ENCODE measurements at regions not wholly inside any gene's neighbourhood (a gene's known extent, or its start where the extent isn't known, plus 50 kb on each side); places are given as distances from the start of the nearest gene placed in this dataset.
"Not testable (repeated sequence)": the region's sequence is repeated elsewhere in the genome, so short reads cannot be mapped to it uniquely, and the experiment has no call there.

DNA sequence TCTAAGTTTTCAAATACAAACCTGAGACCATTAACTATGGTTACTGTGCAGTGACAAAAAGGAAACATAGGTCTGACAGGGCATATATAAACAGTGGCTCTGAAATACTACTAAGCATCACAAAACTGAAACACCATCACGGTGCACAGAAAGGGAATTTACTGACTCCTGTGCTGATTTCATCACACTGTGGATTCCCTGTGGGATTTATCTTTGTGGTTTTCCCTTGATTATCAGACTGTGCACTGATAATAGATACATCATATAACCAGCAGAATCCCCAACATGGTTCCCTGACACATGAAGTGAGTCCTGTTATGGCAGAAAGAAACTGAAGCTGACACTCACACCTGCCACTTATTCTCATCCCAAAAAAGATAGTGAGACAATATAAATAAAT lies 676.3 kb upstream of the KCND2 start:
- no peak for DNase-seq

DNA sequence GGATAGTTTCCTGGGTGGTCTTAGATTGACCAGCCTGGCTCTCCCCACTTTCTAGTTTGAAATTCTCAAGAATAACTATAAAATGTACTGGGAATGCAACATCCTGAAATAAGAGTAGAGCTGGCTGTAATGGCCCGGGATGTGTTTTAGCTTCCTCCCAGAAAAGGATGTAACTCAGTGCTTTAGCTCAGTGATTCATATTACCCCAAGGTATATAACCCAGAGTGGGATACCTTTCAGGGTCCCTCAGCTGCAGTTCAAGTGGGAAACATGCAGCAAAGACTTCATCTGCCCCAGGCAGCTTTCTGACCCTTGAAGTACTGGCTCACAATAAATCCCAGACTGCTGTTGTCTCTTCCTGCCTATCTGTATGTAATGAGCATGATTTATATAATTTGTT lies 666.7 kb upstream of the KCND2 start:
- DNase-seq = no peak

- no peak for DNase-seq
These were observed 652.2 kb upstream of the KCND2 start for GRCh38 chr7:119620769-119621168.

GRCh38 chr7:119623427-119623826 lies 649.5 kb upstream of the KCND2 start:
- no peak for DNase-seq

DNA sequence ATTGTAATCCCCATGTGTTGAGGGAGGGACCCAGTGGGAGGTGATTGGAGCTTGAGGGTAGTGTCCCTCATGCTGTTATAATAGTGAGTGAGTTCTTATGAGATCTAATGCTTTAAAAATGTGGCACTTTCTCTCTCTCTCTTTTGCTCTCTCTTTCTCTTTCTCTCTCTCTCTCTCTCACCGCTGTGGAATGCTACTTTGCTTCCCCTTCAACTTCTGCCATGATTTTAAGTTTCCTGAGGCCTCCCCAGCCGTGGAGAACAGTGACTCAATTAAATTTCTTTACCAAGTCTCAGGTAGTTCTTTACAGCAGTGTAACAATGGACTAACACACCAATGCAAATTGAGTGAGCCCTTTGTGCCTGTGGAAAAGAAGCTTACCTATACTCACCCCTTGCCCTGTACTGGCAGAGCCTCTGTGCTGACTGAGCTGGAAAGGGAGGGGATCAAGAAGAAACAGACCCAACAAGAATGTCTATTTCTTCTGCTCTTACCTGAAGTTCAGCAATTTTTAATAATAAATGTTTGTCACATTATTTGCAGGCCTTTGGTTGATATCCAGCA lies 642.5 kb upstream of the KCND2 start:
- no peak for DNase-seq

- not testable (repeated sequence) for DNase-seq
These were observed 639.2 kb upstream of the KCND2 start for GRCh38 chr7:119633812-119634211.

DNA sequence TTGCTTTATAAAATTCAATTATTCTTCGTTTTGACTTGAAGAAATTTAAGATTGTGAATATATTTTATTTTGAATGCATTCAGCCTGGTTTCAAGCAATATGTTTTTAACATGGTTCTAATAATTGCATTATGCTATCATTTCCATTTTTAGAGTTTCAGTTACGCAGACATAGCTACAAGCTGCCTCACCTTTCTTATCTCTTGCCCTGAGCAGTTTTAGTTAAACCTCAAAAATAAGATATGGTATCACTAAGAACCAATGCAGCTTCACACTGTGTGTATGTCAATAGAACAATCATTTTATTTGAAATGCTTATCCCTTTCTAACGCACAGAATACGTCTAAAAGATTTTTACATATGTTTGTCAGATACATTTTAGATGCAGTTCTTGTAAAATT lies 632.6 kb upstream of the KCND2 start:
- no peak for DNase-seq

DNA sequence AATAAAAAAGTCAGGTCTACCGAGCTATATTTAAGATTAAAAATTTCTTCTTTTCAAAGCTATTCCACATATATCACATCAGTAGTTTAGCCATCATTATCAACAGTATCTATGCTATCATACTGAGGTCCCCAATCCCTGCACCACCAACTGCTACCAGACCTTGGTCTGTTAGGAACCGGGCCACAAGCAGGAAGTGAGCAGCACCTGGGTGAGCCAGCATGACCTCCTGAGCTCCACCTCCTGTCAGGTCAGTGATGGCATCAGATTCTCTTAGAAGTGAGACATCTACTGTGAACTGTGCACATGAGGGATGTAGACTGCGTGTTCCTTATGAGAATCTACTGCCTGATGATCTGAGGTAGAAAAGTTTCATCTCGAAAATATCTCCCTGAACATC lies 632.1 kb upstream of the KCND2 start:
- no peak for DNase-seq

DNA sequence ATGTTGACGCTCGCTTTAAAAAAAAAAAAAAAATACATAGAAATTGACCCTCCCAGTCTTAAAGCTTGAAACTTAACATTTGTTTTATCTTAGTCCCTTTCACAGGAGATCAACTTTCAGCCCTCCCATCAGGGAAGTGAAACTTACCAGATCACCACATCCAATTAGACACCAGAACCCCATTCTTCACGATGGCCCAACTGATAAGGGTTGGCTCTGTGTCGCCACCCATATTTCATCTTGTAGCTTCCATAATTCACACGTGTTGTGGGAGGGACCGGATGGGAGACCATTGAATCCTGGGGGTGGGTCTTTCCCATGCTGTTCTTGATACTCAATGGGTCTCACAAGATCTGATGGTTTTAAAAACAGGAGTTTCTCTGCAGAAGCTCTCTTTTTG lies 629.4 kb upstream of the KCND2 start:
- no peak for DNase-seq

DNA sequence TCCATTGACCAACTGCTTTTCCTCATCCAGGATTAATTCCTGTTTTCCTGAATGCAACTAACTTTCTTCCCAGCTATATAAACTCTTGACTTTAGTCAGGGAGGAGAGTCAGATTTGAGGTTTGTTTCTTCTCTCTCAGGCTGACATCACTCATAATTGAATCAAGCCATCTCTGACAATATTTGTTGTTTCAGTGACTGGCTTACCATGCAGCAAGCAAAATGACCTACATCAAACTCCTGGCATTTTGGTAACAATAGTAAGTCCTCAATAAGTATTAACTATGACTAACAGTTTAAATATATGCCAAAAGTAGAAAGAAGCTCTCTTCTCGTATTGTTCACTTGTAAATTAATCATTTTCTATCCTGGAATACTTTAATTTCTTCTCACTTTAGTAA lies 625.7 kb upstream of the KCND2 start:
- DNase-seq = no peak

GRCh38 chr7:119648752-119649151 lies 624.2 kb upstream of the KCND2 start:
- DNase-seq = not testable (repeated sequence)

GRCh38 chr7:119660080-119660479 lies 612.9 kb upstream of the KCND2 start:
- no peak for DNase-seq

DNA sequence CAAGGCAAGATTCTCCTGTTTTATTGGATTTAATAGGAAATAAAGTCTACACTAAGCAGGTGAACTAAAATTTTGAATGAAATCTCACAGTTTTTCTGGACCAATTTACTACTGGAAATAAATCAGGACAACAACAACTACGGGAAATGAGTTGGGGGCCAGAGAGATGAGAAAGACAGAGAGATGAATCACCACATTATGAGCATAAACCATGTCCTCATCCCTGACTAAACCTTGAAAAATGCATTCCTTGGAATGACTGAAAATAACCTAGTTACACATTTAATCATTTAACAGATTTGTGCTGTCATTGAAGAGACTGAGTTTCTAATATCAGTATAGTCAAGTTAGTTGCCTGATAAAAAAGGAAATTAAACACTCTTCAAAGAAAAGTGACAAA lies 608.4 kb upstream of the KCND2 start:
- no peak for DNase-seq

- DNase-seq = no peak
These were observed 607.2 kb upstream of the KCND2 start for GRCh38 chr7:119665796-119666195.

GRCh38 chr7:119681336-119681735 lies 591.6 kb upstream of the KCND2 start:
- no peak for DNase-seq

GRCh38 chr7:119684763-119685162 lies 588.2 kb upstream of the KCND2 start:
- no peak for DNase-seq

DNA sequence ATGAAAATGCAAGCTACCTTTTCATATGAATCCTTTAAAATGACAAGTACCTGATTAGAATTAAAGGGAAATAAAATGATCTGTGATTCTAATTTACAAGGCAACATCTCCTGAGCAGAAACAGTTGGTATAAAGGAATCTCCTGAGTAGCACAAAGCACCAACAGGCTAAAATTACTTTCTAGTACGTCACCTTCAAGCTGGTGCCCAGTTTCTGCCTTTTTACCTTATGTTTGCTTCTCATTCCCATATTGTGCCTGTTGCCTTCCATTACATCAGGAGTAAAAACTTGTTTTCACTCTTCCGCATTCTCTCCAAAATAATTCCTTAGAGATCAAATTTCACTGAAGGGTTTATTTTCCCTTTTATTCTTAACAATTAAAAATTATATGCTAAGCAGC lies 587.1 kb upstream of the KCND2 start:
- no peak for DNase-seq

DNA sequence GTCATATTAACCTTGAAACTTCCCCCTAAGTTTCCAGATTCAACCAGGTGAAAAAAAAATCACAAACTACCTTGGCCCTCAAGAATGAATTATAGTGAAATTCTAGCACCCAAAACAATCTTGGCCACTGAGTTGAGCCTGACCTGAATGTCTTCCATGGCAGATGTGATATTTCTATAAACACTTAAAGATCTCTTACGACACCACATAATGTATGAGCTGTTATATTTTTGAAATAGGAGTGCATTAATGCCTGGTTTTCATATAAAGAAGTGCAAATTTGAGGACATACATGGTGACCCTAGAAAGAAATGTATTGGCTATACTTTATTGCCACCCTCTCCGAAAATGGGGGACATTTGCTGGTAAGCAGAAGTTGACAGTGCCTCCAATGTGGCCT lies 584.1 kb upstream of the KCND2 start:
- DNase-seq = no peak

DNA sequence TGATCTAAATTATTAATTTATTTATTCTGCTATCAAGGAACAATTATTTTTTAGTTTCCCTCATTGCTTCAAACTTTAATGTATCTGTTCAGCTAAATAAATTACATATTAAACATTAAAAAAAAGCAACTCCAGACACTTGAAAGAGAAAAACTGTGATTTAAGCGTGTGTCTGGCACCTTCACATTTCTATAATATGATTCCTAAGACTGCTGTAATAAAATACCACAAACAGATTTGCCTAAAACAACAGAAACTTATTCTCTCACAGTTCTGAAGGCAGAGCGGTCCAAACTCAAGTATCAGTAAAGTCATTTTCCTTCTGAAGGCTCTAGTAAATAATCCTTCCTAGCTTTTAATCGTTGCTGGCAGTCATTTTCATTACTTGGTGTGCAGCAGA lies 580.4 kb upstream of the KCND2 start:
- DNase-seq = no peak

GRCh38 chr7:119694506-119694905 lies 578.5 kb upstream of the KCND2 start:
- no peak for DNase-seq

DNA sequence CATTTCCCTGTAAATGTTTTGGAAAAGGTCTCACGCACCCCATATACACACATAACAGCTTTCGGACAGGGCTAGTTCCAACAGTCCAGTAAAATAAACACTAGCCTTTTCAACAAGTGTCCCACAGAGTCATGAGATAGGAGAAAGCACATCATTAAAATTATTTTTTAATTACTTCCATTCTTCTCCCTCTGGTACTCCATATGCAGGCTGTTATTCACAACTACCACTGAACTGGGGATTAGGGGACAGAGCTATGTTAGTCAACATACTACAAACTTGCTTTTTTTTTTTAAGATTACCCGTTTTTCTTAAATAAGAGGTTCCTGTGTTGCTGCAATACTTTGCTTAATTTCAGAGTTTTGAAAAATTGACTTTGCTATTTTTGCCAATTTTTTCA lies 576.6 kb upstream of the KCND2 start:
- DNase-seq = no peak

- no peak for DNase-seq
These were observed 569.1 kb upstream of the KCND2 start for GRCh38 chr7:119703895-119704294.

- no peak for DNase-seq
These were observed 566.4 kb upstream of the KCND2 start for GRCh38 chr7:119706608-119707007.

DNA sequence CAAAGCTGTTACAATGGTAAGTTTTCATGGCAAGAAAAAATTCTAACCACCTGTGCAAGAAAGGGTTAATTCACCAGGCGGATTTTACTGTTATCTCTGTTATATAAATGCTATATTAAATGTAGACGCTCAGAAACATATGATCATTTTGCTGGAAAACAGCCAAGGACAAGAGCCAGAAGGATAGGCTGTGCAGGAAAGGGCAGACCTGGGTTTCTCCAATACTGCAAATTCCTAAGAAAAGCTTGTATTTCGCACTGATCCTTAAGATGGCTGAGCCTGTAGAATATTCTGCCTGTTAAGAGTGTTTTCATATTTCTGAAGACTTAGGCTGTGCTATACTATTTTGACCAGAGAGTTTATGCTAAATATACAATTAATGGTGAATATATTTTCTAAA lies 564.1 kb upstream of the KCND2 start:
- no peak for DNase-seq

DNA sequence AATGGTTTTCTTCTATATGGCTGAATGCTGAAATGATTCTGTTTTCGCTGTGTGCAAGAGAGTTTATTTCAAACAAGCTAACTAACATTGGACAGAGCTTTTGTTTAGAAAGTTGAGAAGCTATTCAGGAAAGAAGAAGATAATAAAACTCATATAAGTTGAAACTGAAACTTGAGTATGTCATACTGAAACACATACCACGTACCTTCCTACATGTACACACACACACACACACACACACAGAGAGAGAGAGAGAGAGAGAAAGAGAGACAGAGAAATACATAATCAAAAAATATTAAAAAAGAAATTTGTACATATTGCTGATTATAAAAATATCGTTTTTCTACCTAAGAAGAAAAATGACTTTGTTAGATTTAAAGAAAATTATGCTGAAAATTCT lies 561.9 kb upstream of the KCND2 start:
- no peak for DNase-seq

All from left kidney (tissue), 1 donor.